NCI-H526 (cell line): ENCODE measurements at regions not wholly inside any gene's neighbourhood (a gene's known extent, or its start where the extent isn't known, plus 50 kb on each side); places are given as distances from the start of the nearest gene placed in this dataset.
"Not testable (repeated sequence)": the region's sequence is repeated elsewhere in the genome, so short reads cannot be mapped to it uniquely, and the experiment has no call there.

Source experiments
- DNase-seq, 2 experiments: peaks; one replicate each; lab custom pipeline; 2025; lab: John Stamatoyannopoulos, UW

GRCh38 chr22:16730894-16731293, 94.3 kb downstream of the XKR3 start:
- DNase-seq, result not testable (repeated sequence)

GRCh38 chr22:16727491-16727890, 97.7 kb downstream of the XKR3 start:
- not testable (repeated sequence) for DNase-seq

- DNase-seq, result not testable (repeated sequence)
These were observed 102.0 kb downstream of the XKR3 start for GRCh38 chr22:16723241-16723640.

GRCh38 chr22:16722564-16722963, 102.6 kb downstream of the XKR3 start:
- DNase-seq, result not testable (repeated sequence)

- DNase-seq, result no peak
These were observed 103.2 kb downstream of the XKR3 start for GRCh38 chr22:16721961-16722360.

- peak in 1 of 2 experiments; percentile 14 for DNase-seq
These were observed 107.3 kb downstream of the XKR3 start for GRCh38 chr22:16717699-16718558.

GRCh38 chr22:16714568-16714967, 110.6 kb downstream of the XKR3 start:
- not testable (repeated sequence) for DNase-seq

GRCh38 chr22:16702318-16702870, 109.8 kb upstream of the CCT8L2 start:
- not testable (repeated sequence) for DNase-seq

GRCh38 chr22:16700390-16700789, 107.8 kb upstream of the CCT8L2 start:
- DNase-seq, result not testable (repeated sequence)

- DNase-seq, result no peak
These were observed 106.7 kb upstream of the CCT8L2 start for GRCh38 chr22:16699326-16699725.

GRCh38 chr22:16697492-16698044, 105.0 kb upstream of the CCT8L2 start:
- not testable (repeated sequence) for DNase-seq

- DNase-seq, result not testable (repeated sequence)
These were observed 104.3 kb upstream of the CCT8L2 start for GRCh38 chr22:16696900-16697299.

- no peak for DNase-seq
These were observed 102.7 kb upstream of the CCT8L2 start for GRCh38 chr22:16695261-16695660.

- not testable (repeated sequence) for DNase-seq
These were observed 101.1 kb upstream of the CCT8L2 start for GRCh38 chr22:16693747-16694146.

- not testable (repeated sequence) for DNase-seq
These were observed 96.7 kb upstream of the CCT8L2 start for GRCh38 chr22:16689358-16689757.

- not testable (repeated sequence) for DNase-seq
These were observed 88.7 kb upstream of the CCT8L2 start for GRCh38 chr22:16681290-16681689.

- not testable (repeated sequence) for DNase-seq
These were observed 87.7 kb upstream of the CCT8L2 start for GRCh38 chr22:16680209-16680899.

- not testable (repeated sequence) for DNase-seq
These were observed 86.7 kb upstream of the CCT8L2 start for GRCh38 chr22:16679191-16679834.

GRCh38 chr22:16673433-16673832, 80.8 kb upstream of the CCT8L2 start:
- not testable (repeated sequence) for DNase-seq

- not testable (repeated sequence) for DNase-seq
These were observed 73.0 kb upstream of the CCT8L2 start for GRCh38 chr22:16665610-16666009.

- DNase-seq, result not testable (repeated sequence)
These were observed 69.7 kb upstream of the CCT8L2 start for GRCh38 chr22:16662330-16662729.

GRCh38 chr22:16660989-16661388, 68.4 kb upstream of the CCT8L2 start:
- not testable (repeated sequence) for DNase-seq
